Mammary epithelial cell (primary cell): ENCODE measurements at regions not wholly inside any gene's neighbourhood (a gene's known extent, or its start where the extent isn't known, plus 50 kb on each side); places are given as distances from the start of the nearest gene placed in this dataset.

ENCODE experiments used
- EZH2 ChIP-seq: IDR thresholded peaks from 2 replicates; pipeline ENCODE4 v1.6.1; 2012; ENCODE audit warnings: low read length, inconsistent platforms, borderline replicate concordance
- TF ChIP-seq, protein P1 (sequence below), 2 donors: IDR thresholded peaks in 1 of 2; conservative IDR thresholded peaks in 1 of 2; 2 replicates each; pipeline ENCODE4 v1.5.1; 2011 to 2012; ENCODE audit warnings: inconsistent platforms in 2 of 2, low read length in 2 of 2, mild to moderate bottlenecking in 2 of 2, control low read depth in 1 of 2, low read depth in 1 of 2; ENCODE audit not compliant: insufficient read depth in 1 of 2; ENCODE audit errors: extremely low read depth in 1 of 2

DNA sequence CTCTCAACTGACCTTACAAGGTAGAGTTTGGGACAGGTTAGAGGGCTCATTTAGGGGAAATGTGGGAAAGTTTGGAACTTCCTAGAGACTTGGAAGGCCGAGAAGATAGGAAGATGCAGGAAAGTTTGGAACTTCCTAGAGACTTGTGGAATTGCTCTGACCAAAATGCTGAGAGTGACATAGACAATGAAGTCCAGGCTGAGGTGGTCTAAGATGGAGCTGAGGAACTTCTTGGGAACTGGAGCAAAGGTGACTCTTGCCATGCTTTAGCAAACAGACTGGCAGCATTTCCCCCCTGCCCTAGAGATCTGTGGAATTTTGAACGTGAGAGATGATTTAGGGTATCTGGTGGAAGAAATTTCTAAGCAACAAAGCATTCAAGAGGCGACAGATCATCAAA lies 258.9 kb upstream of the GULP1 start:
- TF ChIP-seq, protein P1, sequence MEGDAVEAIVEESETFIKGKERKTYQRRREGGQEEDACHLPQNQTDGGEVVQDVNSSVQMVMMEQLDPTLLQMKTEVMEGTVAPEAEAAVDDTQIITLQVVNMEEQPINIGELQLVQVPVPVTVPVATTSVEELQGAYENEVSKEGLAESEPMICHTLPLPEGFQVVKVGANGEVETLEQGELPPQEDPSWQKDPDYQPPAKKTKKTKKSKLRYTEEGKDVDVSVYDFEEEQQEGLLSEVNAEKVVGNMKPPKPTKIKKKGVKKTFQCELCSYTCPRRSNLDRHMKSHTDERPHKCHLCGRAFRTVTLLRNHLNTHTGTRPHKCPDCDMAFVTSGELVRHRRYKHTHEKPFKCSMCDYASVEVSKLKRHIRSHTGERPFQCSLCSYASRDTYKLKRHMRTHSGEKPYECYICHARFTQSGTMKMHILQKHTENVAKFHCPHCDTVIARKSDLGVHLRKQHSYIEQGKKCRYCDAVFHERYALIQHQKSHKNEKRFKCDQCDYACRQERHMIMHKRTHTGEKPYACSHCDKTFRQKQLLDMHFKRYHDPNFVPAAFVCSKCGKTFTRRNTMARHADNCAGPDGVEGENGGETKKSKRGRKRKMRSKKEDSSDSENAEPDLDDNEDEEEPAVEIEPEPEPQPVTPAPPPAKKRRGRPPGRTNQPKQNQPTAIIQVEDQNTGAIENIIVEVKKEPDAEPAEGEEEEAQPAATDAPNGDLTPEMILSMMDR (conservative IDR thresholded peaks at IDR 0.05 in 1 of 2, IDR thresholded peaks at IDR 0.05 in 1 of 2; ENCODE audit: extremely low read depth in 1 of 2, insufficient read depth in 1 of 2, low read depth in 1 of 2, low read length in 2 of 2) = no peak
- no peak for TF ChIP-seq EZH2
